ENCODE measurements at regions not wholly inside any gene's neighbourhood (a gene's known extent, or its start where the extent isn't known, plus 50 kb on each side); places are given as distances from the start of the nearest gene placed in this dataset.

GRCh38 chr6:25157183-25157582 is 122.0 kb upstream of the CARMIL1 start:
- in situ Hi-C loops (cut with MboI; ENCODE audit: low sequenced_read_pairs): no loop called here
- ChIA-PET POLR2A (ENCODE audit: unreplicated experiment) (no interaction called here), CTCF (no interaction called here)
- Histone ChIP-seq H4K91ac (ENCODE audit: insufficient read depth, low read depth, low read length) (no peak overlapping the region), H4K20me1 (ENCODE audit: insufficient read depth, low read length) (no peaks in the 10 kb centered on the region), H2AK5ac (ENCODE audit: low read depth, low read length) (no peak overlapping the region), H4K8ac (ENCODE audit: low read depth in 2 of 2, low read length in 2 of 2) (no peak overlapping the region), H2AK9ac (replicated peaks; ENCODE audit: low read depth, low read length, poor library complexity) (no peak overlapping the region), H3K4ac (ENCODE audit: low read depth, low read length) (no peak overlapping the region), H2BK120ac (ENCODE audit: low read depth, low read length) (no peak overlapping the region), H4K5ac (ENCODE audit: low read depth, low read length) (no peak overlapping the region), H2BK5ac (ENCODE audit: low read depth, low read length, poor library complexity, severe bottlenecking) (no peak overlapping the region), H3K79me1 (ENCODE audit: low read depth in 1 of 2, low read length in 2 of 2) (no peaks in the 10 kb centered on the region), H3K27me3 (ENCODE audit: control insufficient read depth, insufficient read depth, low read length) (no peaks in the 10 kb centered on the region), H2AFZ (replicated peaks; ENCODE audit: low read length, poor library complexity) (no peak overlapping the region), H3K9me3 (ENCODE audit: control insufficient read depth, insufficient read depth, low read length) (peaks cover 10% of the 10 kb centered on the region), H3K9ac (ENCODE audit: low read depth, low read length) (no peak overlapping the region), H2BK15ac (ENCODE audit: low read depth, low read length) (no peak overlapping the region), H3K56ac (ENCODE audit: extremely low read depth, insufficient read depth, low read length) (no peak overlapping the region), H3K27ac (ENCODE audit: insufficient read depth, low read length) (no peak overlapping the region), H3K36me3 (ENCODE audit: control insufficient read depth, insufficient read depth, low read length) (no peaks in the 10 kb centered on the region), H3K23ac (ENCODE audit: low read depth, low read length) (no peak overlapping the region), H3K14ac (replicated peaks; ENCODE audit: low read depth, low read length) (no peak overlapping the region), H3K4me2 (ENCODE audit: low read depth, low read length) (no peak overlapping the region), H3K9me1 (ENCODE audit: insufficient read depth, low read length) (peaks cover 3% of the 10 kb centered on the region; the same call in 1 of the 2 replicates), H3K4me1 (ENCODE audit: control insufficient read depth, insufficient read depth, low read length) (peaks cover 8% of the 10 kb centered on the region), H2BK20ac (ENCODE audit: low read depth, low read length) (no peak overlapping the region), H3K4me3 (ENCODE audit: insufficient read depth, low read depth, low read length) (no peak overlapping the region), H3K18ac (ENCODE audit: low read depth, low read length) (no peak overlapping the region)
- no peak for ATAC-seq (ENCODE audit: low read depth)
- intact Hi-C loops (cut with micrococcal nuclease): no loop called here
- dilution Hi-C loops (cut with HindIII; ENCODE audit: low sequenced_read_pairs, unreplicated experiment): no loop called here
- no peak for DNase-seq
- BruUV-seq (replicated peaks): no TSS peak
- TF ChIP-seq USF2 (IDR thresholded peaks at IDR 0.05; ENCODE audit: low read depth, low read length): no peak
- TF ChIP-seq MAFK (IDR thresholded peaks at IDR 0.05; ENCODE audit: low read depth, low read length): no peak
- no peak for TF ChIP-seq POLR2A (IDR thresholded peaks at IDR 0.05; ENCODE audit: low read depth, low read length)
- TF ChIP-seq MAZ (IDR thresholded peaks at IDR 0.05; ENCODE audit: borderline replicate concordance, low read depth, low read length): no peak
- TF ChIP-seq MXI1 (IDR thresholded peaks at IDR 0.05; ENCODE audit: borderline replicate concordance, low read depth, low read length): no peak
- TF ChIP-seq FOS (IDR thresholded peaks at IDR 0.05; ENCODE audit: low read depth, low read length): no peak
- no peak for TF ChIP-seq SMC3 (IDR thresholded peaks at IDR 0.05; ENCODE audit: low read depth, low read length)
- TF ChIP-seq CEBPB (IDR thresholded peaks at IDR 0.05; ENCODE audit: low read depth, low read length): no peak
- TF ChIP-seq CTCF (conservative IDR thresholded peaks at IDR 0.05; ENCODE audit: low read depth, low read length): no peak
- TF ChIP-seq CHD1 (IDR thresholded peaks at IDR 0.05; ENCODE audit: low read depth, low read length): no peak
- no peak for TF ChIP-seq RFX5 (IDR thresholded peaks at IDR 0.05; ENCODE audit: low read depth, low read length)
- no peak for TF ChIP-seq NFE2L2 (IDR thresholded peaks at IDR 0.05; ENCODE audit: low read depth, low read length)
- WGBS, 2 experiments (ENCODE audit: extremely low coverage in 2 of 2, insufficient read length in 1 of 2): no CpG with 5 or more reads among the region's 7 CpGs

Measured in IMR-90 (cell line).